SK-N-SH (cell line): ENCODE measurements at regions not wholly inside any gene's neighbourhood (a gene's known extent, or its start where the extent isn't known, plus 50 kb on each side); places are given as distances from the start of the nearest gene placed in this dataset.

Experiments
- CTCF ChIA-PET: fragments of 300-600, 350-600 bp; formaldehyde crosslinking; extraction: SDS; loops from one replicate; lab custom pipeline; 2021; lab: Yijun Ruan, JAX
- POLR2A ChIA-PET: fragments of 350-600 bp; sonication (Branson Sonifier 250); formaldehyde crosslinking; extraction: SDS; loops from one replicate; lab custom pipeline; 2020; ENCODE audit warnings: antibody characterized with exemption, inconsistent platforms; lab: Yijun Ruan, JAX
- DNase-seq: peaks from one replicate; pipeline ENCODE4 v3.0.0; 2012
- H2AFZ ChIP-seq: fragments of 200-600 bp; sonication (generic); 2 replicates; pipeline ENCODE4 v1.8.1; 2016; ENCODE audit warnings: antibody characterized with exemption, mild to moderate bottlenecking, low read depth
- H3F3A ChIP-seq: fragments of 200-600 bp; sonication (generic); replicated peaks from 2 replicates; pipeline ENCODE3; 2016; ENCODE audit warnings: antibody characterized with exemption, mild to moderate bottlenecking; ENCODE audit not compliant: insufficient read depth
- H3K27ac ChIP-seq, 2 experiments: fragments of 200-500 bp in 1 of 2; fragments of 200-600 bp in 1 of 2; sonication (Bioruptor generic) in 1 of 2; sonication (generic), shearing (Covaris generic) in 1 of 2; 2 replicates each; pipeline versions ENCODE4 v1.5.1 to v1.6.1; 2014 to 2016; ENCODE audit warnings: low read depth in 2 of 2, inconsistent platforms in 1 of 2, low read length in 1 of 2, mild to moderate bottlenecking in 1 of 2, mixed read lengths in 1 of 2
- H3K27me3 ChIP-seq: fragments of 200-600 bp; sonication (generic), shearing (Covaris generic); 2 replicates; pipeline ENCODE4 v1.6.1; 2016; ENCODE audit warnings: mixed run types; ENCODE audit not compliant: insufficient read depth
- H3K36me3 ChIP-seq, 2 experiments: fragments of 200-500 bp in 1 of 2; fragments of 200-600 bp in 1 of 2; sonication (Bioruptor generic) in 1 of 2; sonication (generic) in 1 of 2; replicated peaks in 1 of 2; 2 replicates each; pipeline versions ENCODE3 to v1.5.1; 2014 to 2016; ENCODE audit warnings: low read length in 1 of 2, mild to moderate bottlenecking in 1 of 2; ENCODE audit not compliant: insufficient read depth in 2 of 2, control insufficient read depth in 1 of 2
- H3K4me1 ChIP-seq, 2 experiments: fragments of 200-500 bp in 1 of 2; fragments of 200-600 bp in 1 of 2; sonication (Bioruptor generic) in 1 of 2; sonication (generic), shearing (Covaris generic) in 1 of 2; 2 replicates each; pipeline versions ENCODE4 v1.5.1 to v1.6.1; 2014 to 2016; ENCODE audit warnings: low read depth in 1 of 2, low read length in 1 of 2, mixed run types in 1 of 2; ENCODE audit not compliant: insufficient read depth in 2 of 2, control insufficient read depth in 1 of 2
- H3K4me2 ChIP-seq: fragments of 200-600 bp; sonication (generic), shearing (Covaris generic); 2 replicates; pipeline ENCODE4 v1.6.1; 2017; ENCODE audit warnings: mixed run types
- H3K4me3 ChIP-seq, 2 experiments: fragments of 200-500 bp in 1 of 2; fragments of 200-600 bp in 1 of 2; sonication (Bioruptor generic) in 1 of 2; sonication (generic), shearing (Covaris generic) in 1 of 2; 2 replicates each; pipeline versions ENCODE4 v1.5.1 to v1.8.1; 2014 to 2016; ENCODE audit warnings: low read depth in 2 of 2, inconsistent platforms in 1 of 2, low read length in 1 of 2, mild to moderate bottlenecking in 1 of 2, mixed read lengths in 1 of 2, moderate library complexity in 1 of 2
- H3K79me2 ChIP-seq: fragments of 200-600 bp; sonication (generic); 2 replicates; pipeline ENCODE4 v1.8.1; 2017; ENCODE audit warnings: mild to moderate bottlenecking; ENCODE audit not compliant: insufficient read depth
- H3K9ac ChIP-seq: fragments of 200-600 bp; sonication (generic); 2 replicates; pipeline ENCODE4 v1.6.1; 2017; ENCODE audit warnings: mixed run types
- H3K9me2 ChIP-seq: fragments of 200-600 bp; sonication (generic); 2 replicates; pipeline ENCODE4 v1.6.1; 2017; ENCODE audit warnings: mixed run types
- H3K9me3 ChIP-seq: fragments of 200-600 bp; sonication (generic); 2 replicates; pipeline ENCODE4 v1.6.1; 2017; ENCODE audit warnings: mixed run types, mild to moderate bottlenecking, moderate library complexity
- H4K20me1 ChIP-seq: fragments of 200-600 bp; sonication (generic); 2 replicates; pipeline ENCODE4 v1.6.1; 2017; ENCODE audit warnings: mild to moderate bottlenecking, mixed run types; ENCODE audit not compliant: insufficient read depth
- CHD2 ChIP-seq: fragments of 150-350 bp; IDR thresholded peaks from 2 replicates; pipeline ENCODE4 v1.6.1; 2018; ENCODE audit warnings: low read length; ENCODE audit not compliant: partially characterized antibody
- CTCF ChIP-seq: fragments of 200-600 bp; sonication (generic); IDR thresholded peaks from 2 replicates; pipeline ENCODE4 v1.6.1; 2017; ENCODE audit warnings: antibody characterized with exemption, mild to moderate bottlenecking, moderate library complexity
- EP300 ChIP-seq, 2 experiments: IDR thresholded peaks; 2 replicates each; pipeline versions ENCODE4 v1.4.0 to v1.6.1; 2012; ENCODE audit warnings: borderline replicate concordance in 1 of 2, low read depth in 1 of 2, low read length in 1 of 2
- FOXJ3 ChIP-seq: sonication (generic); formaldehyde crosslinking; IDR thresholded peaks from 2 replicates; pipeline ENCODE4 v1.5.1; 2020; ENCODE audit warnings: mild to moderate bottlenecking, missing genetic modification reagents
- GATA2 ChIP-seq: sonication (generic); formaldehyde crosslinking; IDR thresholded peaks from 2 replicates; pipeline ENCODE4 v1.5.0; 2020; ENCODE audit warnings: mild to moderate bottlenecking, missing genetic modification reagents
- IRF3 ChIP-seq: fragments of 150-350 bp; IDR thresholded peaks from 2 replicates; pipeline ENCODE4 v1.6.1; 2016; ENCODE audit warnings: mild to moderate bottlenecking, low read depth, low read length
- JUND ChIP-seq: IDR thresholded peaks from 2 replicates; pipeline ENCODE4 v1.4.0; 2012
- MXI1 ChIP-seq: IDR thresholded peaks from 2 replicates; pipeline ENCODE4 v1.6.1; 2012; ENCODE audit warnings: mild to moderate bottlenecking, low read depth, low read length, improper control_type of control experiment
- NFIC ChIP-seq: IDR thresholded peaks from 2 replicates; pipeline ENCODE4 v1.4.0; 2012; ENCODE audit warnings: borderline replicate concordance
- PBX3 ChIP-seq: IDR thresholded peaks from 2 replicates; pipeline ENCODE4; 2012
- POLR2AphosphoS5 ChIP-seq: IDR thresholded peaks from 2 replicates; pipeline ENCODE4 v1.6.1; 2012; ENCODE audit warnings: low read depth, low read length
- RCOR1 ChIP-seq: fragments of 150-350 bp; IDR thresholded peaks from 2 replicates; pipeline ENCODE4 v1.6.1; 2017; ENCODE audit warnings: antibody characterized with exemption, low read length
- RFX5 ChIP-seq: IDR thresholded peaks from 2 replicates; pipeline ENCODE4 v1.6.1; 2012; ENCODE audit warnings: mild to moderate bottlenecking, improper control_type of control experiment, low read length
- RXRA ChIP-seq: IDR thresholded peaks from 2 replicates; pipeline ENCODE4 v1.4.0; 2012; ENCODE audit warnings: low read depth, mild to moderate bottlenecking, borderline replicate concordance
- SIN3A ChIP-seq: IDR thresholded peaks from 2 replicates; pipeline ENCODE4 v1.6.1; 2012; ENCODE audit warnings: low read depth, mild to moderate bottlenecking, low read length, moderate library complexity, borderline replicate concordance
- SMC3 ChIP-seq: IDR thresholded peaks from 2 replicates; pipeline ENCODE4 v1.6.1; 2012; ENCODE audit warnings: low read depth, low read length, improper control_type of control experiment
- TAF1 ChIP-seq: IDR thresholded peaks from 2 replicates; pipeline ENCODE4 v1.6.1; 2012; ENCODE audit warnings: low read depth, mild to moderate bottlenecking, low read length, moderate library complexity, borderline replicate concordance
- TCF12 ChIP-seq: IDR thresholded peaks from 2 replicates; pipeline ENCODE4 v1.4.0; 2012
- TEAD4 ChIP-seq: IDR thresholded peaks from 2 replicates; pipeline ENCODE4 v1.4.0; 2012; ENCODE audit warnings: mild to moderate bottlenecking, borderline replicate concordance; ENCODE audit not compliant: insufficient read depth
- WGBS: methylation state at CpG from one replicate; pipeline ENCODE4 v1.1.6; 2017; ENCODE audit warnings: low lambda C conversion rate; 5-methylcytosine and 5-hydroxymethylcytosine counted together
- TF ChIP-seq, protein P1 (sequence below): IDR thresholded peaks from 2 replicates; pipeline ENCODE4 v1.4.0; 2012; ENCODE audit warnings: low read depth
- TF ChIP-seq, protein P2 (sequence below): IDR thresholded peaks from 2 replicates; pipeline ENCODE4 v1.4.0; 2012; ENCODE audit warnings: low read depth, borderline replicate concordance

GRCh38 chr1:82830690-82831380 lies 1030.1 kb downstream of the ADGRL2 start:
- H3K9me2 ChIP-seq, result no peaks in the 10 kb centered on the region
- no peaks in the 10 kb centered on the region for H3K79me2 ChIP-seq
- H3K4me3 ChIP-seq, result no peak overlapping the region
- H4K20me1 ChIP-seq, result no peaks in the 10 kb centered on the region
- H3K27ac ChIP-seq, result no peak overlapping the region
- POLR2A ChIA-PET, result no interaction called here
- CTCF ChIA-PET, result no interaction called here
- H3F3A ChIP-seq, result no peaks in the 10 kb centered on the region
- DNase-seq, result no peak
- H3K27me3 ChIP-seq, result no peaks in the 10 kb centered on the region
- no peak overlapping the region for H2AFZ ChIP-seq
- no peak overlapping the region for H3K4me2 ChIP-seq
- H3K9ac ChIP-seq, result no peak overlapping the region
- 75% methylated on average over 6 of the region's 6 CpGs for WGBS
- no peak for TF ChIP-seq GATA2 (CRISPR knock-in tag)
- TF ChIP-seq EP300 (IDR thresholded peaks at IDR 0.05; ENCODE audit: borderline replicate concordance in 1 of 2, low read depth in 1 of 2, low read length in 1 of 2), result no peak
- TF ChIP-seq RCOR1, result no peak
- no peak for TF ChIP-seq TAF1
- TF ChIP-seq POLR2AphosphoS5, result no peak
- no peak for TF ChIP-seq MXI1
- TF ChIP-seq RXRA, result no peak
- TF ChIP-seq CHD2, result no peak
- TF ChIP-seq RFX5, result no peak
- no peak for TF ChIP-seq CTCF
- peaks cover 0 to 2% of the 10 kb centered on the region in 2 experiments; a peak in 2 of 4 replicates for H3K4me1 ChIP-seq
- H3K9me3 ChIP-seq, result no peaks in the 10 kb centered on the region
- H3K36me3 ChIP-seq, result no peaks in the 10 kb centered on the region

DNA sequence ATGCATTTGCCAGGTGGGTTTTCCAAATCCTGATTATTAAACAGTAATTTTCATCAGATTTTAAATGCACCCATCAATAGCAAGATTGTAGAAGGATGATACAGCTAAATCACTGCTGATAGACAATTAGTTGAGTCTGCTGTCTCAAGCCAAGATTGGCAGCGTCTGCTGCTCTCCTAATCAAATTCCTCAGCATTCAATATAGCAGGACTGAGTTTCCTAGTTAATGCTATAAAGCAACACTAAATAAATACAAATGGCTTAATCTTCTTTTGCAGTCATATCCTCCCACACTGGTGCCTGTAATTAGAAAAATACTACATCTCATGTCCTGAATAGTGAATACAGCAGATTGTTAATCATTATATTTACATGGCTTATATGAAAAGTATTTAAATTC lies 1028.8 kb downstream of the ADGRL2 start:
- Histone ChIP-seq H3K27ac (no peak overlapping the region), H3K9ac (no peak overlapping the region), H4K20me1 (no peaks in the 10 kb centered on the region), H3K4me1 (peaks cover 0 to 2% of the 10 kb centered on the region in 2 experiments; a peak in 2 of 4 replicates), H2AFZ (no peak overlapping the region), H3F3A (no peaks in the 10 kb centered on the region), H3K4me3 (no peak overlapping the region), H3K4me2 (no peak overlapping the region), H3K79me2 (no peaks in the 10 kb centered on the region), H3K9me2 (no peaks in the 10 kb centered on the region), H3K27me3 (no peaks in the 10 kb centered on the region), H3K9me3 (no peaks in the 10 kb centered on the region), H3K36me3 (no peaks in the 10 kb centered on the region)
- 58% methylated on average over 1 of the region's 1 CpG for WGBS
- CTCF ChIA-PET, result no interaction called here
- peak; percentile 2 for DNase-seq
- POLR2A ChIA-PET, result no interaction called here
- no peak for TF ChIP-seq MXI1
- peak in 1 of 2 experiments; percentile 66; a peak in 1 of 4 replicates for TF ChIP-seq EP300 (IDR thresholded peaks at IDR 0.05; ENCODE audit: borderline replicate concordance in 1 of 2, low read depth in 1 of 2, low read length in 1 of 2)
- TF ChIP-seq JUND, result no peak
- TF ChIP-seq PBX3, result no peak
- TF ChIP-seq TCF12, result no peak
- TF ChIP-seq, protein P1, sequence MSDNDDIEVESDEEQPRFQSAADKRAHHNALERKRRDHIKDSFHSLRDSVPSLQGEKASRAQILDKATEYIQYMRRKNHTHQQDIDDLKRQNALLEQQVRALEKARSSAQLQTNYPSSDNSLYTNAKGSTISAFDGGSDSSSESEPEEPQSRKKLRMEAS, result no peak
- TF ChIP-seq TEAD4, result no peak
- TF ChIP-seq FOXJ3 (CRISPR knock-in tag), result no peak
- TF ChIP-seq IRF3, result no peak
- TF ChIP-seq SMC3, result no peak
- TF ChIP-seq, protein P2, sequence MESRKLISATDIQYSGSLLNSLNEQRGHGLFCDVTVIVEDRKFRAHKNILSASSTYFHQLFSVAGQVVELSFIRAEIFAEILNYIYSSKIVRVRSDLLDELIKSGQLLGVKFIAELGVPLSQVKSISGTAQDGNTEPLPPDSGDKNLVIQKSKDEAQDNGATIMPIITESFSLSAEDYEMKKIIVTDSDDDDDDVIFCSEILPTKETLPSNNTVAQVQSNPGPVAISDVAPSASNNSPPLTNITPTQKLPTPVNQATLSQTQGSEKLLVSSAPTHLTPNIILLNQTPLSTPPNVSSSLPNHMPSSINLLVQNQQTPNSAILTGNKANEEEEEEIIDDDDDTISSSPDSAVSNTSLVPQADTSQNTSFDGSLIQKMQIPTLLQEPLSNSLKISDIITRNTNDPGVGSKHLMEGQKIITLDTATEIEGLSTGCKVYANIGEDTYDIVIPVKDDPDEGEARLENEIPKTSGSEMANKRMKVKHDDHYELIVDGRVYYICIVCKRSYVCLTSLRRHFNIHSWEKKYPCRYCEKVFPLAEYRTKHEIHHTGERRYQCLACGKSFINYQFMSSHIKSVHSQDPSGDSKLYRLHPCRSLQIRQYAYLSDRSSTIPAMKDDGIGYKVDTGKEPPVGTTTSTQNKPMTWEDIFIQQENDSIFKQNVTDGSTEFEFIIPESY, result no peak
- no peak for TF ChIP-seq NFIC
- TF ChIP-seq SIN3A, result no peak
